ENCODE measurements at regions not wholly inside any gene's neighbourhood (a gene's known extent, or its start where the extent isn't known, plus 50 kb on each side); places are given as distances from the start of the nearest gene placed in this dataset.
"Not testable (repeated sequence)": the region's sequence is repeated elsewhere in the genome, so short reads cannot be mapped to it uniquely, and the experiment has no call there.

DNA sequence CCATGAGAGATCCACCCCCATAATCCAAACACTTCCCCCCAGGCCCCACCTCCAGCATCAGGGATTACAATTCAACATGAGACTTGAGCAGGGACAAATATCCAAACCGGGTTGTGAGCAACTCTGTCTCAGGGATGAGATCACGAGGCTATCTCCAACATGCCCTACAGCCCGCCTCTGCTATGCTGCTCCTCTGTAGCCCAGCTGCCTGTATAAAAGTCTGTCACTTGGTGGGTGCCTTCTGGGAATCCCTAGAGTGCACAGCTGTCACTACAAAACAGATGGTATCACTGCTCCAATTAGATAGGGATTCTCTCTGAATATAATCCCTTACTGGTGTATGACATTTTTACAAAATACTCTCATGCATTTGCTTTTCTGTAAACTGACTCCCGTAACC, 114.9 kb upstream of the NANOS1 start:
- DNase-seq (ENCODE audit: low spot score) (no peak), FAIRE-seq (no peak)

DNA sequence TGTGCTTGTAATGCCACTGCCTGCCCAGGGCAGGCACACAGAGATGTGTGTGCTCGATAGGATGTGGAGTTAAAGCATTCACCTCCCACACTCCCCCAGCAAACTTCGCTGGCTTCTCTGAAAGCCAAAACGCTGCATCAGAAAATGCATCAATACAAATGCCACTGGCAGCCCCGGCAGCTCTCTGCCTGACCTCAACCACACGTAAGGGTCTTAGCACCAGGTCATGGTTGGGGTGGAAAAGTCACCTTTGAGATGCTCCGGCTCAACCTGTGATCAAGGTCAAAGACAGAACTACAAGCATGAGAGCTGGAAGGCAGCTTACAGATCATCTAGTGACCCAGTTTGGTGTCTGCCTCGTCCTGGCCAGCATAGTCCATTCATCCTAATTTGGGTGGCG, 114.4 kb upstream of the NANOS1 start:
- DNase-seq (ENCODE audit: low spot score) (no peak), FAIRE-seq (no peak)

DNA sequence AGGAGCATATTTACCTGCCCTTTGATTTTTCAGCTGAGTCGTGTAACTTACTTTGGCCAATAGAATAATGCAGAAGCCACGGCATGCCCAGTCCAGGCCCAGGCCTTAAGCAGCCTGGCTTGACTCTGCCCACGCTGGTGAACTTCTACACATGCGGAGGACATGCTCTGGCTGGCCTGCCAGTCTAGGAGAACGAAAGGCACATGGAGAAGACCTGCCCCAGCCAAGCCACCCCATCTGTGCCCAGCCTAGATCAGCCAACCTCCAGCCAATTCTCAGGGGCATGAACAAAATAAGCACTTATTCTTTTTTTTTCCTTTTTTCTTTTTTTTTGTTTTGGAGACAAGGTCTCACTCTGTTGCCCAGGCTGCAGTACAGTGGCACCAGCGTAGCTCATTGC, 112.7 kb upstream of the NANOS1 start:
- FAIRE-seq (no peak), DNase-seq (ENCODE audit: low spot score) (no peak)

- FAIRE-seq, result no peak
- DNase-seq (ENCODE audit: low spot score), result no peak
These were observed 111.8 kb upstream of the NANOS1 start for GRCh38 chr10:118917701-118918100.

DNA sequence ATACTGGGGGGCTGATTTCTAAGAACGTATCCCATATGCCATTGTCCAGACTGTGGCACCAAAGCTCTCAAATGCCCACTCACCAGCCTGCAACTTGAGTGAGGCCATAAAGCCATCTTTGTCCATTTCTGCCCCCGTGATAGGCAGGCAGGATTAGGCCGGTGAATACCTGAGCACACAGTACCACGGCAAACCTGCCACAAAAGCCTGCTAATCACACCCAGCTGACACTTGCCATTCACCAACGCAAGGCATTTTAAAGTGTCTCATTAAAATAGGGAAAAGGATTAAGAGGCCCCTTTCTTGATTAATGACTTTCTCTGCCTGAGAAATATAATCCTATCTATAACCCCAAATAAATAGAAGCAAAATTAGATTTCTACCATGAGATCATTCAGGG, 111.4 kb upstream of the NANOS1 start:
- FAIRE-seq (no peak), DNase-seq (ENCODE audit: low spot score) (no peak)

DNA sequence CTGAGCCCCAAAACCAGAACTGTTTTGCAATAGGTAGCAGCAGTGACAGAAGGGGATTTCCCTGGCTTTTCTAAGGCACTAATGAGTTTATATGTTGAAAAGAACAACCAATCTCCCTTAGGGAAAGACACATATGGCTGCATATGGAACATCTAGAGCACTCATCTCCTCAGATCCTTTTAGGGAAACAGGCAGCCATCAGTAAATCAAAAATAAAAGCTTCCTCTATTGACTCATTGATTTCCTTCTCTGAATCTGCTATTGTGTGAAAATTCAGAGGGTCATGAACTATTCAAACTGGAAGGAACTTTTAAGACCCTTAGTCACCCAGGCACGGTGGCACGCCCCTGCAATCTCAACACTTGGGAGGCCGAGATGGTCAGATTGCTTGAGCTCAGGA, 110.9 kb upstream of the NANOS1 start:
- no peak for FAIRE-seq
- DNase-seq (ENCODE audit: low spot score), result no peak

DNA sequence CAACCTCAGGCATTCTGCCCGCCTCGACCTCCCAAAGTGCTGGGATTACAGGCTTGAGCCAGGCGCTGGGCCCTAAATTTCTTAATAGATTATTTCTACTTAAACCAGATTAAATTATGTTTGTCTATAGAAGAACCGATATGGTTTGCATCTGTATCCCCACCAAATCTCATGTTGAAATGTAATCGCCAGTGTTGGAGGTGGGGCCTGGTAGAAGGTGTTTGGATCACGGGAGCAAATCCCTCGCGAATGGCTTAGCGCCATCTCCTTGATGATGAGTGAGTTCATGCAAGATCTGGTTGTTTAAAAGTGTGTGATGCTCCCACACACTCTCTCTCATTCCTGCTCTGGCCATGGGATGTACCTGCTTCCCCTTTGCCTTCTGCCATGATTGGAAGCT, 109.3 kb upstream of the NANOS1 start:
- FAIRE-seq (no peak), DNase-seq (ENCODE audit: low spot score) (no peak)

- DNase-seq (ENCODE audit: low spot score) (peak; percentile 16), FAIRE-seq (no peak)
These were observed 107.3 kb upstream of the NANOS1 start for GRCh38 chr10:118922226-118922625.

DNA sequence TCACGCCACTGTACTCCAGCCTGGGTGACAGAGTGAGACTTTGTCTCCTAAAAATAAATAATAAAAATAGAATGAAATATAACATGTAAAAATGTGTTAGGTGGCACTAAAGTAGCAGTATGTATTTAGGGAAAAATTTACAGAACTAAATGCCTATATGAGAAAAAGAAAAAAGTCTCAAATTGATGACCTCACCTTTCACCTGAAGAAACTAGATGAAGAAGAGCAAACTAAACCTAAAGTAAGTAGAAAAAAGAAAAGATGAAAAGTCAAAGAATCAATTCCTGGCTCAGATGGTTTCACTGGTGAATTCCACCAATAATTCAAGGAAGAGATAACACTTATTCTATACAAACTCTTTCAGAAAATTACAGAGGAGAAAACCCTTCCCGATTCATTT, 106.5 kb upstream of the NANOS1 start:
- FAIRE-seq, result no peak

GRCh38 chr10:118924493-118924892, 105.0 kb upstream of the NANOS1 start:
- DNase-seq (ENCODE audit: low spot score) (no peak), FAIRE-seq (no peak)

More for the DNA sequence above, 106.5 kb upstream of the NANOS1 start:
- DNase-seq (ENCODE audit: low spot score), result no peak

DNA sequence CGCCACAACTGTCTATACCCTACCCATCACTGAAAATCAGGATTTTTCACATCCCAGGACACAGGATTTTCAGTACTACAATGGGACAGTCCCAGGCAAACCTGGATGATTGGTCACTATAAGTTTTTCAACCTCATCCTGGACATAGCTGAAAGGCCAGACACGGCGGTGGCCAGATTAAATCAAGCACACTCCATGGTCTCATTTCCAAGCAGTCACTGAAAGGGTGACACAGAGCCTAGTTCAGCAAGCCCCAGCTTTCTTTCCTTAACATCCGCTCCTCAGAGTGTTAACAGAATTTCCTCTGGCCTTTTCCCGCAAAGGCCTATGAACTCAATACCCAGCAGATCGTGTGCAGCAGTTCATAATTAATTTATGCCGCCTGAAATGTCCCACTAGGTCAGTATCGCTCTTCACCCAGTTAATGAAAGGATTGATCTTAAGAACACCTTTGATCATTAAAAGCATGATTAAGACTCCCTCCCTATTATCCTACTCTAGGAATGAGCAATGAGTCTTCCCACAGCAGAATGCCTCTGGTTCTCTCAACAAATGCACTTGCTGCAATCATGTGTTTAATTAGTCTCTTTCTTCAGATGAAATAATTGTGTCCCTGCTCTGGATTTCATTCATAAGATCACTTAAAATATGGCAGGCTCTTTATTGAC, 104.0 kb upstream of the NANOS1 start:
- DNase-seq (ENCODE audit: low spot score) (no peak), FAIRE-seq (no peak)

GRCh38 chr10:118926072-118926417, 103.5 kb upstream of the NANOS1 start:
- DNase-seq (ENCODE audit: low spot score) (no peak), FAIRE-seq (no peak)

GRCh38 chr10:118926441-118926840, 103.1 kb upstream of the NANOS1 start:
- FAIRE-seq (no peak), DNase-seq (ENCODE audit: low spot score) (no peak)

DNA sequence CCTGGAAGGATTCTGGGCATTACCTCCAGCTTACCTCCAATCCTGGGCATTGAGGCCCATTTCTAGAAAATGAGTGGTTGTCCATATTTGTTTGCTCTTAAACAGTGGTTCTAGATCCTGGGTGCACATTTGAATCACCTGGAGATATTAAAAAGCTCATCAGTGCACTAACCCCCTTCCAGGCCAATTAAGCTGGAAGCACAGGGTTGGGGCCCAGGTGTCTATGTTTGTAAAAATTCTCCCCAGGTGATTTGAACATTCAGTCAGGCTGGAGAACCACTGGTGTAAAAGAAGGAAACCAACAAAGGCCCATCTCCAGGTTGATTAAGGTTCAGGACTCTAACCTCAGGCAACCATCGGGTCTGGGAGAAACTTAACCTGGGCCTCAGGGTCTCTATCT, 102.6 kb upstream of the NANOS1 start:
- no peak for DNase-seq (ENCODE audit: low spot score)
- no peak for FAIRE-seq

GRCh38 chr10:118927321-118927720, 102.2 kb upstream of the NANOS1 start:
- FAIRE-seq (no peak), DNase-seq (ENCODE audit: low spot score) (no peak)

GRCh38 chr10:118930614-118931013, 98.9 kb upstream of the NANOS1 start:
- DNase-seq (ENCODE audit: low spot score) (no peak), FAIRE-seq (no peak)

GRCh38 chr10:118931436-118931835, 98.1 kb upstream of the NANOS1 start:
- DNase-seq (ENCODE audit: low spot score) (no peak), FAIRE-seq (no peak)

DNA sequence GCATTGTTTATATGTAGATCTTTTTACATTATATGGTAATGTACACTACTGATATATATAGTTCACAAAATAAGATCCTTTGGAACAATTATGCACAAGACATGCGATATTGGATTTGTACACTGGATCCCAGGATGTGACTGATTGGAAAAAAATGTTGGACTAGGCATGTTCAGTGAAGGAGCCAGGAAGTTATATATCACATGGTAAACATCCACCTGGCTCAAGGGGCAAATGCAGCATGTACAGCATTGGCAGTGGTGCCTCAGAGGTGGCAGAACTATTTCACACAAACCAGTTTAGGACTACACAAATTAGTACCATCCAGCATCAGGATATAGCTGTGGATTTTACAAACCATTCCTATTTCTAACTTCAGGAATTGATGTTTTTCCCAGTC, 97.4 kb upstream of the NANOS1 start:
- not testable (repeated sequence) for FAIRE-seq

DNA sequence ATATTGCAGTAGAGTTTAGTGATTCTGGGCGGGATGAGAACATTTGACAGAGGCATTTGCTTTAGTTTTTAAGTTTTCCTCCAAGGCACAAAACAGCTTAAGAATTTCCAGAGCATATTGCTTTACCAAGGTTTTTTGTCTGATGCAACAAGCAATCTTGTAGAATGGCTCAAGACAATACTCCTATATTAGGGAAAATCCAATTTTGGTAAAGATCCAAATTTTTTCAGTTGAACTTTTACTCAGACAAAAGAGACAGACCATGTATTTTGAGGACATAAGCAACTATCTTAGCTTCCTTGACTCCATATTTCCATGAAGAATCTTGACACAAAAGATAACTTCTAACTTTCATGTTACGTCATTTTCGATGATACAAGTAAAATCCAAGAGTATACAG, 92.3 kb upstream of the NANOS1 start:
- DNase-seq (ENCODE audit: low spot score) (no peak), FAIRE-seq (no peak)

More for the DNA sequence above, 97.4 kb upstream of the NANOS1 start:
- DNase-seq (ENCODE audit: low spot score), result not testable (repeated sequence)

GRCh38 chr10:118939211-118940007, 90.1 kb upstream of the NANOS1 start:
- no peak for DNase-seq (ENCODE audit: low spot score)
- FAIRE-seq, result no peak

GRCh38 chr10:118940386-118940785, 89.1 kb upstream of the NANOS1 start:
- DNase-seq (ENCODE audit: low spot score) (no peak), FAIRE-seq (no peak)

DNA sequence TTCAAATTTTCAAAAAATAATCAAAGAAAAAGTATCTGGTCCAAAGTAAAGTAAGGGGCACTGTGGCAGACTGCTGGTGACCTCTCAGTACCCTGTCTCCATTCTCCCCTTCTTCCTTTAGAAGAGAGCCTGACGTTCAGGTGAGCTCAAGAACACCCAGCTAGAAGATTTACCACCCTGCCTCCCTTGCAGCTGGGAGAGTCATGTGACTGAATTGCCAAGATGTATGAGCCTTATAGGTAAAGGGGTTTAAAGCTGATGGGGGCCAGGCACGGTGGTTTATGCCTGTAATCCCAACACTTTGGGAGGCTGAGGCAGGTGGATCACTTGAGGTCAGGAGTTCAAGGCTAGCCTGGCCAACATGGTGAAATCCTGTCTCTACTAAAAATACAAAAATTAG, 86.3 kb upstream of the NANOS1 start:
- FAIRE-seq (no peak), DNase-seq (ENCODE audit: low spot score) (no peak)

DNA sequence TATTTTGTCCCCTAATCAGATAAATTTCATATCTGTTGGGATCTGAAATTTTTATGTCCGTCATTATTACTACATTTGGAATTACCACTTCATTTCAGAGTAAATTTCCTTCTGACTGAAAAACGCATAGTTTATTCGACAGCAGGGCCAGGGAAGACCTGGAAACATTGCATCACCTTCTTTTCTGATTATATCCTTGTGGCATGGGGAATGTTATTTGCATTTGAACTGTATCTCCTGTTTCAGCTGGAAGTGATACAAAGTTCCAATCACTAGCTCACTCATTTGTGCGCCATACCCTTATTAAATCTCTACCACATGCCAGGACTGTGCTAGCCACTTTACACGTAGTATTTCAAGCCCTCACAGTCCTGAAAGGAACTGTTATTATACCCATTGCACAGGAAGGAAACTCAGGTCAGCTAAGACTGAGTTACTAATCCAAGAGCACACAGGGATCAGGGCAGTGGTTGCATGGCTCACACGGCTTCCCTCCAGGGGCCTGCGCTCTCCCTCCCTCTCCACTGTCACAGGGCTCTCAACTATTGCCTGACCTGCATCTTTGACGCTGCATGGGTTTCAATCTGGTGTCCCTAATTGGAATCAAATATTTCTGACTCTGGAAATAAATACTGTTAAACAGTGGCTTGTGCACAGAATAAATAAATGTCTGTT, 84.4 kb upstream of the NANOS1 start:
- FAIRE-seq, result no peak
- DNase-seq (ENCODE audit: low spot score), result no peak

Data from RCC 7860 (cell line).